ENCODE measurements at regions not wholly inside any gene's neighbourhood (a gene's known extent, or its start where the extent isn't known, plus 50 kb on each side); places are given as distances from the start of the nearest gene placed in this dataset.
"Not testable (repeated sequence)": the region's sequence is repeated elsewhere in the genome, so short reads cannot be mapped to it uniquely, and the experiment has no call there.

- not testable (repeated sequence) for TF ChIP-seq SIN3A (IDR thresholded peaks at IDR 0.05; ENCODE audit: borderline replicate concordance, insufficient read depth, low read depth, low read length); POLR2AphosphoS5 (IDR thresholded peaks at IDR 0.05; ENCODE audit: low read depth, low read length); CTCF (IDR thresholded peaks at IDR 0.05)
Measured at GRCh38 chr6:69454619-69455018, 342.2 kb downstream of the LMBRD1 start.
